ENCODE measurements at regions not wholly inside any gene's neighbourhood (a gene's known extent, or its start where the extent isn't known, plus 50 kb on each side); places are given as distances from the start of the nearest gene placed in this dataset.
"Not testable (repeated sequence)": the region's sequence is repeated elsewhere in the genome, so short reads cannot be mapped to it uniquely, and the experiment has no call there.

- H4K91ac ChIP-seq (ENCODE audit: low read depth, low read length); H3K36me3 ChIP-seq (ENCODE audit: control insufficient read depth in 1 of 2, insufficient read depth in 2 of 2, low read length in 2 of 2); H3K18ac ChIP-seq (ENCODE audit: low read length); H3K4me1 ChIP-seq (ENCODE audit: control insufficient read depth in 1 of 2, insufficient read depth in 2 of 2, low read length in 2 of 2); H3K79me1 ChIP-seq (ENCODE audit: low read length); H2AK5ac ChIP-seq (ENCODE audit: low read length); H3K9ac ChIP-seq (ENCODE audit: low read length); H2AFZ ChIP-seq (ENCODE audit: insufficient read depth, low read length, poor library complexity); H3K27ac ChIP-seq (ENCODE audit: low read depth, low read length); H3K14ac ChIP-seq (ENCODE audit: low read length); H4K12ac ChIP-seq (ENCODE audit: low read depth, low read length); H4K8ac ChIP-seq (ENCODE audit: low read depth, low read length); H2BK5ac ChIP-seq (ENCODE audit: low read depth, low read length, poor library complexity); H3K4ac ChIP-seq (ENCODE audit: low read depth, low read length); H2BK120ac ChIP-seq (ENCODE audit: insufficient read depth, low read length, poor library complexity); H3K79me2 ChIP-seq (ENCODE audit: control insufficient read depth, insufficient read depth, low read length, poor library complexity); H3K4me3 ChIP-seq (ENCODE audit: low read depth, low read length); H3K9me3 ChIP-seq (ENCODE audit: insufficient read depth, low read depth, low read length); H3K4me2 ChIP-seq (ENCODE audit: low read length); DNase-seq; H2BK12ac ChIP-seq (ENCODE audit: low read length); H3K27me3 ChIP-seq (ENCODE audit: insufficient read depth, low read length); H3K23ac ChIP-seq (ENCODE audit: low read length): not testable (repeated sequence)
- WGBS (ENCODE audit: extremely low coverage, insufficient coverage, insufficient read length) = no CpG with 5 or more reads among the region's 3 CpGs
Observed at GRCh38 chr7:149650190-149650589, 123.2 kb downstream of the ZNF467 start.

DNA sequence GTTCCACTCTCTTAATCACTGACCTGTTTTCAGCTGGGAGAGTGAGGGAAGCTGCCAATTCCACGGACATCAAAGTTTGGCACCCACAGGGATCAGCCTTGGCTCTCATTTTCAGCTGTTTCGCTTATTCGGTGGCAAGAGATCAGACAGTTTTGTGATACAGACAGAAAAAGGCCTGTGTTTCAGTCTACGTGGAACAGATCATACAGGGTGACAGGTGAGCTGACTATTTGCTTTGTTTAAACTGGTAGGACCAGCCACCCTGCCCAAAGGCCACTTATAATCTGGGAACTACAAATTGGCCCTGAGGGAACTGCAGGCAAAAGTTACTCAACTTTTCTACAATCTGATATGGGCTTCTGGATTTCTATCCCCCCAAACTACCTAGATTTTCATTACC is 128.6 kb downstream of the ZNF467 start:
- no peak overlapping the region for H3K4ac ChIP-seq (ENCODE audit: low read depth, low read length)
- no peak overlapping the region for H2BK120ac ChIP-seq (ENCODE audit: insufficient read depth, low read length, poor library complexity)
- no peak overlapping the region for H4K12ac ChIP-seq (ENCODE audit: low read depth, low read length)
- H3K27me3 ChIP-seq (ENCODE audit: insufficient read depth, low read length) = no peaks in the 10 kb centered on the region
- no peak overlapping the region for H3K23ac ChIP-seq (ENCODE audit: low read length)
- no peaks in the 10 kb centered on the region for H3K9me3 ChIP-seq (ENCODE audit: insufficient read depth, low read depth, low read length)
- no peak overlapping the region for H3K4me2 ChIP-seq (ENCODE audit: low read length)
- no peaks in the 10 kb centered on the region for H3K79me1 ChIP-seq (ENCODE audit: low read length)
- no peak overlapping the region for H2AK5ac ChIP-seq (ENCODE audit: low read length)
- no peak overlapping the region for H4K91ac ChIP-seq (ENCODE audit: low read depth, low read length)
- no peak overlapping the region for H3K27ac ChIP-seq (ENCODE audit: low read depth, low read length)
- no peak overlapping the region for H2BK5ac ChIP-seq (ENCODE audit: low read depth, low read length, poor library complexity)
- no CpG with 5 or more reads among the region's 4 CpGs for WGBS (ENCODE audit: extremely low coverage, insufficient coverage, insufficient read length)
- H3K9ac ChIP-seq (ENCODE audit: low read length) = no peak overlapping the region
- DNase-seq = peak in 1 of 2 donors; percentile 49
- H2BK12ac ChIP-seq (ENCODE audit: low read length) = no peak overlapping the region
- no peak overlapping the region for H2AFZ ChIP-seq (ENCODE audit: insufficient read depth, low read length, poor library complexity)
- H3K4me1 ChIP-seq (ENCODE audit: control insufficient read depth in 1 of 2, insufficient read depth in 2 of 2, low read length in 2 of 2) = peaks cover 2 to 5% of the 10 kb centered on the region in 2 experiments
- H4K8ac ChIP-seq (ENCODE audit: low read depth, low read length) = no peak overlapping the region
- no peaks in the 10 kb centered on the region for H3K36me3 ChIP-seq (ENCODE audit: control insufficient read depth in 1 of 2, insufficient read depth in 2 of 2, low read length in 2 of 2)
- no peak overlapping the region for H3K14ac ChIP-seq (ENCODE audit: low read length)
- H3K4me3 ChIP-seq (ENCODE audit: low read depth, low read length) = no peak overlapping the region
- no peaks in the 10 kb centered on the region for H3K79me2 ChIP-seq (ENCODE audit: control insufficient read depth, insufficient read depth, low read length, poor library complexity)
- H3K18ac ChIP-seq (ENCODE audit: low read length) = no peak overlapping the region

GRCh38 chr7:149642589-149642988 is 130.8 kb downstream of the ZNF467 start:
- no peaks in the 10 kb centered on the region for H3K79me1 ChIP-seq (ENCODE audit: low read length)
- H2BK5ac ChIP-seq (ENCODE audit: low read depth, low read length, poor library complexity) = no peak overlapping the region
- WGBS (ENCODE audit: extremely low coverage, insufficient coverage, insufficient read length) = no CpG with 5 or more reads among the region's 5 CpGs
- no peak overlapping the region for H2BK12ac ChIP-seq (ENCODE audit: low read length)
- no peaks in the 10 kb centered on the region for H3K79me2 ChIP-seq (ENCODE audit: control insufficient read depth, insufficient read depth, low read length, poor library complexity)
- no peak for DNase-seq
- no peak overlapping the region for H3K14ac ChIP-seq (ENCODE audit: low read length)
- H3K4me3 ChIP-seq (ENCODE audit: low read depth, low read length) = no peak overlapping the region
- no peak overlapping the region for H3K23ac ChIP-seq (ENCODE audit: low read length)
- H3K18ac ChIP-seq (ENCODE audit: low read length) = no peak overlapping the region
- no peak overlapping the region for H4K12ac ChIP-seq (ENCODE audit: low read depth, low read length)
- no peak overlapping the region for H2BK120ac ChIP-seq (ENCODE audit: insufficient read depth, low read length, poor library complexity)
- no peak overlapping the region for H3K4me2 ChIP-seq (ENCODE audit: low read length)
- H4K91ac ChIP-seq (ENCODE audit: low read depth, low read length) = no peak overlapping the region
- H4K8ac ChIP-seq (ENCODE audit: low read depth, low read length) = no peak overlapping the region
- H2AK5ac ChIP-seq (ENCODE audit: low read length) = no peak overlapping the region
- peaks cover 2 to 5% of the 10 kb centered on the region in 2 experiments for H3K4me1 ChIP-seq (ENCODE audit: control insufficient read depth in 1 of 2, insufficient read depth in 2 of 2, low read length in 2 of 2)
- H3K9ac ChIP-seq (ENCODE audit: low read length) = no peak overlapping the region
- H3K27ac ChIP-seq (ENCODE audit: low read depth, low read length) = no peak overlapping the region
- H3K4ac ChIP-seq (ENCODE audit: low read depth, low read length) = no peak overlapping the region
- no peaks in the 10 kb centered on the region for H3K36me3 ChIP-seq (ENCODE audit: control insufficient read depth in 1 of 2, insufficient read depth in 2 of 2, low read length in 2 of 2)
- no peaks in the 10 kb centered on the region for H3K27me3 ChIP-seq (ENCODE audit: insufficient read depth, low read length)
- H2AFZ ChIP-seq (ENCODE audit: insufficient read depth, low read length, poor library complexity) = no peak overlapping the region
- H3K9me3 ChIP-seq (ENCODE audit: insufficient read depth, low read depth, low read length) = peaks cover 2% of the 10 kb centered on the region

DNA sequence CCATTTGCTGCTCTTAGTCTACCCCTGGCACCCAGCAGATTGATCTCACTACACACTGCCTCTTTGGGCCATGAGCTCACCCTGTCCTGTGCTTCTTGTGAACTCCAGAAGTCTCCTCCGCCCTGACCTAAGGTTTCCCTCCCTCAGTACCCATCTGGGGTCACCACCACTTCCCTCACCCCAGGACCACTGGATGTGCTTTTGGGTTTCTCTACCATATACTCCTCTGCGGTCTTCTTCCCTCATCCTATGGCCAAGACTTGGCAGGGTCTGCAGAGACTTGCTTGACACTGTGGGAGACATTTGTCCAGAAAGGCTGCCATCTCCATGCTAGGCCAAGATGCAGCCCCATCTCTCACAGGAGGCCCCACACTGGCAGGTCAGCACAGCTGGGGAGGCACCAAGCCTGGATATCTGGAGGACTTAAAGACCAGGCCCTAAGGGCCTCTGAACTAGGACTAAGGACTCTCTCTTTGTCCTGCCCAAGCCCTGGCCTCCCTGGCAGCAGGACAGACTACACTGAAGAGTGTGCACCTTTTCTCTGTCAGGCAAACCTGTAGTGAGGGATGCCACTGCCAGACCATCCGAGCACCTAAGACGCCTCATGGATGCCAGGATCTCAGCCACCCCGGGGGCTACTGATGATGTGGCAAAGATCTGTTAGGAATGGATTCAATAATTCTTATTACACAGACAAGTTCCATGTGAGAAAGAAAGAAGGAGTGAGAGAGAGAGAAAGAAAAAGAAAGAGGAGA is 134.6 kb downstream of the ZNF467 start:
- Histone ChIP-seq H3K4ac (ENCODE audit: low read depth, low read length) (no peak overlapping the region), H3K36me3 (ENCODE audit: control insufficient read depth in 1 of 2, insufficient read depth in 2 of 2, low read length in 2 of 2) (no peaks in the 10 kb centered on the region), H3K79me2 (ENCODE audit: control insufficient read depth, insufficient read depth, low read length, poor library complexity) (no peaks in the 10 kb centered on the region), H2AK5ac (ENCODE audit: low read length) (no peak overlapping the region), H3K27ac (ENCODE audit: low read depth, low read length) (no peak overlapping the region), H3K9ac (ENCODE audit: low read length) (no peak overlapping the region), H2BK120ac (ENCODE audit: insufficient read depth, low read length, poor library complexity) (no peak overlapping the region), H3K4me3 (ENCODE audit: low read depth, low read length) (no peak overlapping the region), H3K23ac (ENCODE audit: low read length) (no peak overlapping the region), H3K18ac (ENCODE audit: low read length) (no peak overlapping the region), H3K9me3 (ENCODE audit: insufficient read depth, low read depth, low read length) (peaks cover 2% of the 10 kb centered on the region), H3K4me2 (ENCODE audit: low read length) (no peak overlapping the region), H2BK5ac (ENCODE audit: low read depth, low read length, poor library complexity) (no peak overlapping the region), H3K4me1 (ENCODE audit: control insufficient read depth in 1 of 2, insufficient read depth in 2 of 2, low read length in 2 of 2) (no peaks in the 10 kb centered on the region), H2BK12ac (ENCODE audit: low read length) (no peak overlapping the region), H3K79me1 (ENCODE audit: low read length) (no peaks in the 10 kb centered on the region), H4K12ac (ENCODE audit: low read depth, low read length) (no peak overlapping the region), H3K27me3 (ENCODE audit: insufficient read depth, low read length) (no peaks in the 10 kb centered on the region), H2AFZ (ENCODE audit: insufficient read depth, low read length, poor library complexity) (no peak overlapping the region), H4K91ac (ENCODE audit: low read depth, low read length) (no peak overlapping the region), H3K14ac (ENCODE audit: low read length) (no peak overlapping the region), H4K8ac (ENCODE audit: low read depth, low read length) (no peak overlapping the region)
- no CpG with 5 or more reads among the region's 5 CpGs for WGBS (ENCODE audit: extremely low coverage, insufficient coverage, insufficient read length)
- no peak for DNase-seq

All from trophoblast cell (in vitro differentiated cells and primary cell).